ENCODE measurements at regions not wholly inside any gene's neighbourhood (a gene's known extent, or its start where the extent isn't known, plus 50 kb on each side); places are given as distances from the start of the nearest gene placed in this dataset.

DNA sequence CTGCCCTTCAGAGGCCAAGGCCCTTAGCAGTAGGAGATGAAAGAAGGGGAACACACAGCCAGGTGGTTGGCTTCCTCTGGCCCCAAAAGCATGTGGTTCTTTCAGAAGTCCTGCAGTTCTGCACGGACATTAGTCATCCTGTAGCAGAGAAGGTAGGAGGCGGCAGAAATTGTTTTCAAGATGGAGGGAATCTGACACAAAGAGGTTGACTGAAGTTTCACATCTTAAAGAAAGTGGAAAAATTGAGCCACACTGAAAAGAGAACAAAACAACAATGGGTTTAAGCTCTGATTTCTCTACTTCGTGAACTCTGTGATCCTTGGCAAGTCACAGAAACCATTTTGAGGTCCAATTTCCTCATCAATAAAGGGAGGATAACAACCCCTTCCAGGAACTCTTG, 125.3 kb upstream of the DNAH14 start:
- no peak for DNase-seq (ENCODE audit: low read depth)
- TF ChIP-seq, protein P1, sequence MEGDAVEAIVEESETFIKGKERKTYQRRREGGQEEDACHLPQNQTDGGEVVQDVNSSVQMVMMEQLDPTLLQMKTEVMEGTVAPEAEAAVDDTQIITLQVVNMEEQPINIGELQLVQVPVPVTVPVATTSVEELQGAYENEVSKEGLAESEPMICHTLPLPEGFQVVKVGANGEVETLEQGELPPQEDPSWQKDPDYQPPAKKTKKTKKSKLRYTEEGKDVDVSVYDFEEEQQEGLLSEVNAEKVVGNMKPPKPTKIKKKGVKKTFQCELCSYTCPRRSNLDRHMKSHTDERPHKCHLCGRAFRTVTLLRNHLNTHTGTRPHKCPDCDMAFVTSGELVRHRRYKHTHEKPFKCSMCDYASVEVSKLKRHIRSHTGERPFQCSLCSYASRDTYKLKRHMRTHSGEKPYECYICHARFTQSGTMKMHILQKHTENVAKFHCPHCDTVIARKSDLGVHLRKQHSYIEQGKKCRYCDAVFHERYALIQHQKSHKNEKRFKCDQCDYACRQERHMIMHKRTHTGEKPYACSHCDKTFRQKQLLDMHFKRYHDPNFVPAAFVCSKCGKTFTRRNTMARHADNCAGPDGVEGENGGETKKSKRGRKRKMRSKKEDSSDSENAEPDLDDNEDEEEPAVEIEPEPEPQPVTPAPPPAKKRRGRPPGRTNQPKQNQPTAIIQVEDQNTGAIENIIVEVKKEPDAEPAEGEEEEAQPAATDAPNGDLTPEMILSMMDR (IDR thresholded peaks at IDR 0.05; ENCODE audit: insufficient read depth, low read length): no peak
- H3K4me3 ChIP-seq (ENCODE audit: low read depth, low read length): no peak overlapping the region

GRCh38 chr1:224805889-224806288, 123.6 kb upstream of the DNAH14 start:
- TF ChIP-seq, protein P1 (IDR thresholded peaks at IDR 0.05; ENCODE audit: insufficient read depth, low read length): no peak
- H3K4me3 ChIP-seq (ENCODE audit: low read depth, low read length): no peak overlapping the region
- DNase-seq (ENCODE audit: low read depth): no peak

GRCh38 chr1:224809137-224809536, 120.3 kb upstream of the DNAH14 start:
- no peak overlapping the region for H3K4me3 ChIP-seq (ENCODE audit: low read depth, low read length)
- no peak for DNase-seq (ENCODE audit: low read depth)
- TF ChIP-seq, protein P1 (IDR thresholded peaks at IDR 0.05; ENCODE audit: insufficient read depth, low read length): no peak

- DNase-seq (ENCODE audit: low read depth): no peak
- no peak overlapping the region for H3K4me3 ChIP-seq (ENCODE audit: low read depth, low read length)
- TF ChIP-seq, protein P1 (IDR thresholded peaks at IDR 0.05; ENCODE audit: insufficient read depth, low read length): no peak
These were observed 119.9 kb upstream of the DNAH14 start for GRCh38 chr1:224809613-224810012.

GRCh38 chr1:224811564-224811963, 117.9 kb upstream of the DNAH14 start:
- TF ChIP-seq, protein P1 (IDR thresholded peaks at IDR 0.05; ENCODE audit: insufficient read depth, low read length): no peak

DNA sequence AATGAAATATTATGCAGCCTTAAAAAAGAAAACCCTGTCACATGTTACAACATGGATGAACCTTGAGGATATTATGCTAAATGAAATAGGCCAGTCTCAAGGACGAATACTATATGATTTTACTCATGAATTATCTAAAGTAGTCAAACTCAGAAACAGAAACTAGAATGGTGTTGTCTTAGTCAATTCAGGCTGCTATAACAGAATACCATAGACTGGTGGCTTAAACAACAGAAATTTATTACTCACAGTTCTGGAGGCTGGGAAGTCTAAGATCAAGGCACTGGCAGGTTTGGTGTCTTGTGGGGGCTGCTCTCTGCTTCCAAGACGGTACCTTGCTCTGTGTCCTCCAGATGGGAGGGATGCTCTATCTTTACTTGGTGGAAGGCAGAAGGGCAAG, 113.8 kb upstream of the DNAH14 start:
- DNase-seq (ENCODE audit: low read depth): no peak
- TF ChIP-seq, protein P1 (IDR thresholded peaks at IDR 0.05; ENCODE audit: insufficient read depth, low read length): no peak
- H3K4me3 ChIP-seq (ENCODE audit: low read depth, low read length): no peak overlapping the region

More at GRCh38 chr1:224811564-224811963, 117.9 kb upstream of the DNAH14 start:
- no peak overlapping the region for H3K4me3 ChIP-seq (ENCODE audit: low read depth, low read length)
- no peak for DNase-seq (ENCODE audit: low read depth)

DNA sequence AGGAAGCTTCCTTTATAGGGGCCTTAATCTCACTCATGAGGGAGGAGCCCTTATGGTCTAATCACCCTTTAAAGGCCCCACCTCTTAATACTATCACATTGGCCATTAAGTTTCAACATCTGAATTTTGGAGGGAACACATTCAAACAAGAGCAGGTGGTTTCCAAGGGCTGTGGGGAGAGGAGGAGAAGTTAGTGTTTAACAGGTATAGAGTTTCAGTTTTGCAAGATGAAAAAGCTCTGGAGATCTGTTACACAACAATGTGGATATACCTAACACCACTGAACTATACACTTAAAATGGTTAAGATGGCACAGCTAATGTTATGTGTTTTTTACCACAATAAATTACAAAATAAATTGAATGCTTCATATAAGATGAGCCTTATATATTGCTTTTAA, 113.4 kb upstream of the DNAH14 start:
- TF ChIP-seq, protein P1 (IDR thresholded peaks at IDR 0.05; ENCODE audit: insufficient read depth, low read length): no peak
- no peak for DNase-seq (ENCODE audit: low read depth)
- no peak overlapping the region for H3K4me3 ChIP-seq (ENCODE audit: low read depth, low read length)
